T-helper 2 cell treated with Interferon-gamma antibody and Interleukin-4, amounts not matched to agents 5 μg/mL and 100 μg/mL, for 36 hours (primary cell): ENCODE measurements at regions not wholly inside any gene's neighbourhood (a gene's known extent, or its start where the extent isn't known, plus 50 kb on each side); places are given as distances from the start of the nearest gene placed in this dataset.

Experiments used
- DNase-seq: peaks from one replicate; pipeline ENCODE4 v3.0.0; 2021; ENCODE audit warnings: low spot score
- H3K27ac Mint-ChIP-seq: one replicate; pipeline ENCODE4 v1.8.0; 2021; ENCODE audit warnings: mild to moderate bottlenecking, mixed read lengths
- H3K27me3 Mint-ChIP-seq: one replicate; pipeline ENCODE4 v1.8.0; 2021; ENCODE audit warnings: low read depth, mixed read lengths
- H3K36me3 Mint-ChIP-seq: one replicate; pipeline ENCODE4 v1.8.0; 2021; ENCODE audit warnings: low read depth, mixed read lengths
- H3K4me1 Mint-ChIP-seq: one replicate; pipeline ENCODE4 v1.8.0; 2021; ENCODE audit warnings: low read depth, mixed read lengths
- H3K4me3 Mint-ChIP-seq: one replicate; pipeline ENCODE4 v1.8.0; 2022; ENCODE audit warnings: mild to moderate bottlenecking, moderate library complexity, mixed read lengths
- H3K9me3 Mint-ChIP-seq: one replicate; pipeline ENCODE4 v1.8.0; 2021; ENCODE audit warnings: mixed read lengths

- Mint-ChIP-seq H3K36me3 (no peaks in the 10 kb centered on the region), H3K4me3 (no peak overlapping the region), H3K9me3 (no peaks in the 10 kb centered on the region), H3K27me3 (no peaks in the 10 kb centered on the region), H3K4me1 (no peaks in the 10 kb centered on the region), H3K27ac (no peak overlapping the region)
- no peak for DNase-seq
Measured at GRCh38 chr4:177547985-177548384, 105.7 kb upstream of the AGA start.

- no peak for DNase-seq
Measured at GRCh38 chr4:177555007-177555574, 112.9 kb upstream of the AGA start.

GRCh38 chr4:177557416-177557815, 115.2 kb upstream of the AGA start:
- no peak for DNase-seq
- no peaks in the 10 kb centered on the region for H3K9me3 Mint-ChIP-seq
- H3K4me1 Mint-ChIP-seq: no peaks in the 10 kb centered on the region
- no peaks in the 10 kb centered on the region for H3K27me3 Mint-ChIP-seq
- no peak overlapping the region for H3K4me3 Mint-ChIP-seq
- H3K36me3 Mint-ChIP-seq: no peaks in the 10 kb centered on the region
- H3K27ac Mint-ChIP-seq: no peak overlapping the region

More at GRCh38 chr4:177555007-177555574, 112.9 kb upstream of the AGA start:
- no peak overlapping the region for H3K27ac Mint-ChIP-seq
- H3K4me1 Mint-ChIP-seq: no peaks in the 10 kb centered on the region
- H3K27me3 Mint-ChIP-seq: no peaks in the 10 kb centered on the region
- no peak overlapping the region for H3K4me3 Mint-ChIP-seq
- no peaks in the 10 kb centered on the region for H3K36me3 Mint-ChIP-seq
- H3K9me3 Mint-ChIP-seq: no peaks in the 10 kb centered on the region

- no peak for DNase-seq
- H3K9me3 Mint-ChIP-seq: no peaks in the 10 kb centered on the region
- H3K27me3 Mint-ChIP-seq: no peaks in the 10 kb centered on the region
- H3K27ac Mint-ChIP-seq: no peak overlapping the region
- no peaks in the 10 kb centered on the region for H3K4me1 Mint-ChIP-seq
- H3K4me3 Mint-ChIP-seq: no peak overlapping the region
- no peaks in the 10 kb centered on the region for H3K36me3 Mint-ChIP-seq
Measured at GRCh38 chr4:177558995-177559394, 116.8 kb upstream of the AGA start.

GRCh38 chr4:177562163-177562562, 119.9 kb upstream of the AGA start:
- H3K4me3 Mint-ChIP-seq: no peak overlapping the region
- no peaks in the 10 kb centered on the region for H3K9me3 Mint-ChIP-seq
- no peak for DNase-seq
- H3K27me3 Mint-ChIP-seq: no peaks in the 10 kb centered on the region
- H3K27ac Mint-ChIP-seq: no peak overlapping the region
- H3K4me1 Mint-ChIP-seq: no peaks in the 10 kb centered on the region
- H3K36me3 Mint-ChIP-seq: no peaks in the 10 kb centered on the region

GRCh38 chr4:177562859-177563258, 120.6 kb upstream of the AGA start:
- no peaks in the 10 kb centered on the region for H3K36me3 Mint-ChIP-seq
- H3K27ac Mint-ChIP-seq: no peak overlapping the region
- no peak for DNase-seq
- no peaks in the 10 kb centered on the region for H3K4me1 Mint-ChIP-seq
- no peaks in the 10 kb centered on the region for H3K9me3 Mint-ChIP-seq
- H3K4me3 Mint-ChIP-seq: no peak overlapping the region
- no peaks in the 10 kb centered on the region for H3K27me3 Mint-ChIP-seq

GRCh38 chr4:177566691-177567090, 124.5 kb upstream of the AGA start:
- Mint-ChIP-seq H3K27me3 (no peaks in the 10 kb centered on the region), H3K4me1 (no peaks in the 10 kb centered on the region), H3K9me3 (no peaks in the 10 kb centered on the region), H3K4me3 (no peak overlapping the region), H3K36me3 (no peaks in the 10 kb centered on the region), H3K27ac (no peak overlapping the region)
- no peak for DNase-seq

- H3K27ac Mint-ChIP-seq: no peak overlapping the region
- H3K4me3 Mint-ChIP-seq: no peak overlapping the region
- H3K4me1 Mint-ChIP-seq: no peaks in the 10 kb centered on the region
- no peak for DNase-seq
- H3K36me3 Mint-ChIP-seq: no peaks in the 10 kb centered on the region
- H3K27me3 Mint-ChIP-seq: no peaks in the 10 kb centered on the region
- H3K9me3 Mint-ChIP-seq: no peaks in the 10 kb centered on the region
Measured at GRCh38 chr4:177568931-177569330, 126.7 kb upstream of the AGA start.

- Mint-ChIP-seq H3K9me3 (no peaks in the 10 kb centered on the region), H3K36me3 (no peaks in the 10 kb centered on the region), H3K27me3 (no peaks in the 10 kb centered on the region), H3K27ac (no peak overlapping the region), H3K4me3 (no peak overlapping the region), H3K4me1 (no peaks in the 10 kb centered on the region)
- no peak for DNase-seq
Measured at GRCh38 chr4:177569434-177569833, 127.2 kb upstream of the AGA start.

GRCh38 chr4:177573507-177573906, 131.3 kb upstream of the AGA start:
- Mint-ChIP-seq H3K4me3 (no peak overlapping the region), H3K27ac (no peak overlapping the region), H3K27me3 (no peaks in the 10 kb centered on the region), H3K36me3 (no peaks in the 10 kb centered on the region), H3K9me3 (no peaks in the 10 kb centered on the region), H3K4me1 (no peaks in the 10 kb centered on the region)
- DNase-seq: no peak

- Mint-ChIP-seq H3K27me3 (no peaks in the 10 kb centered on the region), H3K9me3 (no peaks in the 10 kb centered on the region), H3K27ac (no peak overlapping the region), H3K4me3 (no peak overlapping the region), H3K4me1 (no peaks in the 10 kb centered on the region), H3K36me3 (no peaks in the 10 kb centered on the region)
- DNase-seq: no peak
Measured at GRCh38 chr4:177574446-177574845, 132.2 kb upstream of the AGA start.

- no peak overlapping the region for H3K4me3 Mint-ChIP-seq
- no peak for DNase-seq
- no peaks in the 10 kb centered on the region for H3K4me1 Mint-ChIP-seq
- no peaks in the 10 kb centered on the region for H3K36me3 Mint-ChIP-seq
- no peaks in the 10 kb centered on the region for H3K27me3 Mint-ChIP-seq
- no peak overlapping the region for H3K27ac Mint-ChIP-seq
- no peaks in the 10 kb centered on the region for H3K9me3 Mint-ChIP-seq
Measured at GRCh38 chr4:177579649-177580048, 137.4 kb upstream of the AGA start.

GRCh38 chr4:177582992-177583391, 140.8 kb upstream of the AGA start:
- H3K36me3 Mint-ChIP-seq: no peaks in the 10 kb centered on the region
- H3K9me3 Mint-ChIP-seq: no peaks in the 10 kb centered on the region
- no peak for DNase-seq

GRCh38 chr4:177587989-177588388, 145.8 kb upstream of the AGA start:
- Mint-ChIP-seq H3K36me3 (no peaks in the 10 kb centered on the region), H3K9me3 (no peaks in the 10 kb centered on the region), H3K4me1 (no peaks in the 10 kb centered on the region), H3K27ac (no peak overlapping the region), H3K27me3 (no peaks in the 10 kb centered on the region), H3K4me3 (no peak overlapping the region)
- no peak for DNase-seq

More at GRCh38 chr4:177582992-177583391, 140.8 kb upstream of the AGA start:
- Mint-ChIP-seq H3K27me3 (no peaks in the 10 kb centered on the region), H3K4me1 (no peaks in the 10 kb centered on the region), H3K27ac (no peak overlapping the region), H3K4me3 (no peak overlapping the region)

GRCh38 chr4:177595386-177595785, 153.1 kb upstream of the AGA start:
- H3K36me3 Mint-ChIP-seq: no peaks in the 10 kb centered on the region
- DNase-seq: no peak
- H3K9me3 Mint-ChIP-seq: no peaks in the 10 kb centered on the region

More at GRCh38 chr4:177595386-177595785, 153.1 kb upstream of the AGA start:
- Mint-ChIP-seq H3K27ac (no peak overlapping the region), H3K4me3 (no peak overlapping the region), H3K27me3 (no peaks in the 10 kb centered on the region), H3K4me1 (peaks cover 6% of the 10 kb centered on the region)
